AG04450 (cell line): ENCODE measurements at regions not wholly inside any gene's neighbourhood (a gene's known extent, or its start where the extent isn't known, plus 50 kb on each side); places are given as distances from the start of the nearest gene placed in this dataset.
"Not testable (repeated sequence)": the region's sequence is repeated elsewhere in the genome, so short reads cannot be mapped to it uniquely, and the experiment has no call there.

Experiments used
- CTCF ChIA-PET: fragments of 300-600, 350-600 bp; formaldehyde crosslinking; extraction: SDS; loops from one replicate; lab custom pipeline; 2022; ENCODE audit warnings: antibody characterized with exemption, inconsistent platforms; lab: Charles Lee
- POLR2A ChIA-PET: fragments of 350-600 bp; formaldehyde crosslinking; extraction: SDS; loops from one replicate; lab custom pipeline; 2021; ENCODE audit warnings: antibody characterized with exemption, inconsistent platforms; lab: Yijun Ruan, JAX
- DNase-seq: peaks from one replicate; pipeline ENCODE4 v3.0.0-alpha.2; 2011; ENCODE audit warnings: low read depth, low spot score
- H3K27ac ChIP-seq: one replicate; pipeline ENCODE4 v1.5.1; 2012; ENCODE audit warnings: low read depth, low read length, control low read depth
- H3K27me3 ChIP-seq: one replicate; pipeline ENCODE4 v1.6.0; 2012; ENCODE audit warnings: low read length; ENCODE audit not compliant: control insufficient read depth, insufficient read depth
- H3K4me3 ChIP-seq: 2 replicates; pipeline ENCODE4 v1.5.1; 2011; ENCODE audit warnings: mild to moderate bottlenecking, low read depth, low read length, control low read depth
- H3K9me3 ChIP-seq: 2 replicates; pipeline ENCODE4 v1.5.1; 2012; ENCODE audit warnings: low read length; ENCODE audit not compliant: control insufficient read depth, insufficient read depth
- TF ChIP-seq, protein P1 (sequence below): IDR thresholded peaks from 2 replicates; pipeline ENCODE4 v1.5.1; 2011; ENCODE audit warnings: low read depth, low read length, control low read depth, inconsistent platforms

- CTCF ChIA-PET: no interaction called here
- Histone ChIP-seq H3K27me3 (no peaks in the 10 kb centered on the region), H3K27ac (no peak overlapping the region), H3K9me3 (peaks cover 6% of the 10 kb centered on the region; the same call in 1 of the 2 replicates), H3K4me3 (no peak overlapping the region)
- no peak for DNase-seq
- TF ChIP-seq, protein P1, sequence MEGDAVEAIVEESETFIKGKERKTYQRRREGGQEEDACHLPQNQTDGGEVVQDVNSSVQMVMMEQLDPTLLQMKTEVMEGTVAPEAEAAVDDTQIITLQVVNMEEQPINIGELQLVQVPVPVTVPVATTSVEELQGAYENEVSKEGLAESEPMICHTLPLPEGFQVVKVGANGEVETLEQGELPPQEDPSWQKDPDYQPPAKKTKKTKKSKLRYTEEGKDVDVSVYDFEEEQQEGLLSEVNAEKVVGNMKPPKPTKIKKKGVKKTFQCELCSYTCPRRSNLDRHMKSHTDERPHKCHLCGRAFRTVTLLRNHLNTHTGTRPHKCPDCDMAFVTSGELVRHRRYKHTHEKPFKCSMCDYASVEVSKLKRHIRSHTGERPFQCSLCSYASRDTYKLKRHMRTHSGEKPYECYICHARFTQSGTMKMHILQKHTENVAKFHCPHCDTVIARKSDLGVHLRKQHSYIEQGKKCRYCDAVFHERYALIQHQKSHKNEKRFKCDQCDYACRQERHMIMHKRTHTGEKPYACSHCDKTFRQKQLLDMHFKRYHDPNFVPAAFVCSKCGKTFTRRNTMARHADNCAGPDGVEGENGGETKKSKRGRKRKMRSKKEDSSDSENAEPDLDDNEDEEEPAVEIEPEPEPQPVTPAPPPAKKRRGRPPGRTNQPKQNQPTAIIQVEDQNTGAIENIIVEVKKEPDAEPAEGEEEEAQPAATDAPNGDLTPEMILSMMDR: no peak
- POLR2A ChIA-PET: no interaction called here
These were observed 474.9 kb upstream of the TMEFF2 start for GRCh38 chr2:192669505-192670091.

- H3K4me3 ChIP-seq, POLR2A ChIA-PET, H3K27me3 ChIP-seq, DNase-seq, H3K27ac ChIP-seq, H3K9me3 ChIP-seq: not testable (repeated sequence)
- CTCF ChIA-PET: interaction anchor here (0.7 kb wide), 1 partner anchor 386 kb away, joined by 3 read pairs; no protein-coding TSS in a partner anchor
These were observed 465.8 kb upstream of the TMEFF2 start for GRCh38 chr2:192660555-192660954.

GRCh38 chr2:192657362-192657761, 462.6 kb upstream of the TMEFF2 start:
- Histone ChIP-seq H3K4me3 (no peak overlapping the region), H3K9me3 (peaks cover 5% of the 10 kb centered on the region), H3K27ac (no peak overlapping the region), H3K27me3 (no peaks in the 10 kb centered on the region)
- ChIA-PET CTCF (no interaction called here), POLR2A (no interaction called here)
- no peak for DNase-seq
- TF ChIP-seq, protein P1: no peak

- ChIA-PET CTCF (no interaction called here), POLR2A (no interaction called here)
- TF ChIP-seq, protein P1: no peak
These were observed 461.2 kb upstream of the TMEFF2 start for GRCh38 chr2:192655916-192656315.

GRCh38 chr2:192645811-192646598, 451.3 kb upstream of the TMEFF2 start:
- CTCF ChIA-PET: interaction anchor here (0.6 kb wide), 1 partner anchor 1106 kb away, joined by 3 read pairs; no protein-coding TSS in a partner anchor
- TF ChIP-seq, protein P1: no peak

More at GRCh38 chr2:192655916-192656315, 461.2 kb upstream of the TMEFF2 start:
- Histone ChIP-seq H3K4me3 (no peak overlapping the region), H3K27ac (no peak overlapping the region), H3K9me3 (peaks cover 5% of the 10 kb centered on the region), H3K27me3 (no peaks in the 10 kb centered on the region)
- DNase-seq: no peak

More at GRCh38 chr2:192645811-192646598, 451.3 kb upstream of the TMEFF2 start:
- Histone ChIP-seq H3K27ac (no peak overlapping the region), H3K9me3 (peaks cover 4% of the 10 kb centered on the region; the same call in 1 of the 2 replicates), H3K4me3 (no peak overlapping the region), H3K27me3 (no peaks in the 10 kb centered on the region)
- no peak for DNase-seq
- POLR2A ChIA-PET: no interaction called here
